ENCODE measurements at regions not wholly inside any gene's neighbourhood (a gene's known extent, or its start where the extent isn't known, plus 50 kb on each side); places are given as distances from the start of the nearest gene placed in this dataset.

DNA sequence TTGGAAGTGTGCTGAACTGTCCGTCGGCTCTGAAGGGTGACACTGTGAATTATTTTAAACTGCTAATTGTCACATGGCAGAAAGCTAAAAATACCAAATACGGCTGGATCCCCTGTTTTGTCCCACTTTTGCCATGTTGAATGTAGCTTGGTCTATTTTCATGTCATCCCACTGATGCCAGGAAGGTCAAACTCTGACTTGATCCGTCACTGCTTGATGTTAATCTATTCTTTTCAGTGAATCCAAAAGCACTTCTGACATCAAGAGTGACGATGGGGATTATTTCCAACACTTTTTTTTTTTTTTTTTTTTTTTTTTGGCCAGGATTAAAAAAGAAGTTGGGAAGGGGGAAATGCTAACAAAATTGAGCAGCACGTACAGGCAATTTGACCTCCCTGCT, 734.6 kb upstream of the TENM3 start:
- in situ Hi-C loops (cut with MboI), result no loop called here
- no peaks in the 10 kb centered on the region for H3K36me3 ChIP-seq (ENCODE audit: control insufficient read depth in 2 of 2, insufficient read depth in 2 of 2, low read length in 1 of 2)
- intact Hi-C loops (cut with micrococcal nuclease; ENCODE audit: unreplicated experiment), result no loop called here
- ChIA-PET CTCF (interaction anchor here (0.6 kb wide), 1 partner anchor 15 kb away, joined by 3 read pairs; no protein-coding TSS in a partner anchor), RAD21 (ENCODE audit: unreplicated experiment) (no interaction called here), POLR2A (no interaction called here), SMC1A (ENCODE audit: uncharacterized antibody, unreplicated experiment) (interaction anchor here (1.2 kb wide), 1 partner anchor 14 kb away, joined by 3 read pairs; no protein-coding TSS in a partner anchor)
- no peak for ATAC-seq
- no peaks in the 10 kb centered on the region for H3K9me3 ChIP-seq (replicated peaks; ENCODE audit: control insufficient read depth, insufficient read depth, low read length)
- no peak overlapping the region for H3K9ac ChIP-seq (ENCODE audit: control insufficient read depth, insufficient read depth, low read length)
- no peak for DNase-seq (ENCODE audit: low read depth, low spot score)
- no peak overlapping the region for H2AFZ ChIP-seq (ENCODE audit: control insufficient read depth, low read depth, low read length)
- no peaks in the 10 kb centered on the region for H4K20me1 ChIP-seq (ENCODE audit: control insufficient read depth, insufficient read depth)
- no peaks in the 10 kb centered on the region for H3K79me2 ChIP-seq (ENCODE audit: control insufficient read depth, insufficient read depth, low read length)
- no peaks in the 10 kb centered on the region for H3K4me1 ChIP-seq (ENCODE audit: control insufficient read depth, insufficient read depth, low read length)
- H3K4me3 ChIP-seq, result no peak overlapping the region
- BruUV-seq (replicated peaks), result no TSS peak
- H3K27ac ChIP-seq (ENCODE audit: control insufficient read depth, insufficient read depth), result no peak overlapping the region
- no peak overlapping the region for H3K4me2 ChIP-seq (ENCODE audit: control insufficient read depth, insufficient read depth)
- no peak for TF ChIP-seq BACH1 (IDR thresholded peaks at IDR 0.05; ENCODE audit: borderline replicate concordance)
- TF ChIP-seq RELA (IDR thresholded peaks at IDR 0.05; ENCODE audit: borderline replicate concordance, partially characterized antibody), result no peak
- no peak for TF ChIP-seq TAF1 (IDR thresholded peaks at IDR 0.05; ENCODE audit: borderline replicate concordance, low read depth, low read length)
- TF ChIP-seq ZNF384 (IDR thresholded peaks at IDR 0.05; ENCODE audit: borderline replicate concordance, low read depth, low read length), result no peak
- TF ChIP-seq, protein P1, sequence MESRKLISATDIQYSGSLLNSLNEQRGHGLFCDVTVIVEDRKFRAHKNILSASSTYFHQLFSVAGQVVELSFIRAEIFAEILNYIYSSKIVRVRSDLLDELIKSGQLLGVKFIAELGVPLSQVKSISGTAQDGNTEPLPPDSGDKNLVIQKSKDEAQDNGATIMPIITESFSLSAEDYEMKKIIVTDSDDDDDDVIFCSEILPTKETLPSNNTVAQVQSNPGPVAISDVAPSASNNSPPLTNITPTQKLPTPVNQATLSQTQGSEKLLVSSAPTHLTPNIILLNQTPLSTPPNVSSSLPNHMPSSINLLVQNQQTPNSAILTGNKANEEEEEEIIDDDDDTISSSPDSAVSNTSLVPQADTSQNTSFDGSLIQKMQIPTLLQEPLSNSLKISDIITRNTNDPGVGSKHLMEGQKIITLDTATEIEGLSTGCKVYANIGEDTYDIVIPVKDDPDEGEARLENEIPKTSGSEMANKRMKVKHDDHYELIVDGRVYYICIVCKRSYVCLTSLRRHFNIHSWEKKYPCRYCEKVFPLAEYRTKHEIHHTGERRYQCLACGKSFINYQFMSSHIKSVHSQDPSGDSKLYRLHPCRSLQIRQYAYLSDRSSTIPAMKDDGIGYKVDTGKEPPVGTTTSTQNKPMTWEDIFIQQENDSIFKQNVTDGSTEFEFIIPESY (IDR thresholded peaks at IDR 0.05), result no peak
- TF ChIP-seq CEBPB (IDR thresholded peaks at IDR 0.05; ENCODE audit: borderline replicate concordance in 1 of 2, low read depth in 2 of 2, low read length in 2 of 2), result no peak
- TF ChIP-seq, protein P2, sequence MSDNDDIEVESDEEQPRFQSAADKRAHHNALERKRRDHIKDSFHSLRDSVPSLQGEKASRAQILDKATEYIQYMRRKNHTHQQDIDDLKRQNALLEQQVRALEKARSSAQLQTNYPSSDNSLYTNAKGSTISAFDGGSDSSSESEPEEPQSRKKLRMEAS (IDR thresholded peaks at IDR 0.05; ENCODE audit: low read depth, low read length), result no peak
- TF ChIP-seq, protein P3, sequence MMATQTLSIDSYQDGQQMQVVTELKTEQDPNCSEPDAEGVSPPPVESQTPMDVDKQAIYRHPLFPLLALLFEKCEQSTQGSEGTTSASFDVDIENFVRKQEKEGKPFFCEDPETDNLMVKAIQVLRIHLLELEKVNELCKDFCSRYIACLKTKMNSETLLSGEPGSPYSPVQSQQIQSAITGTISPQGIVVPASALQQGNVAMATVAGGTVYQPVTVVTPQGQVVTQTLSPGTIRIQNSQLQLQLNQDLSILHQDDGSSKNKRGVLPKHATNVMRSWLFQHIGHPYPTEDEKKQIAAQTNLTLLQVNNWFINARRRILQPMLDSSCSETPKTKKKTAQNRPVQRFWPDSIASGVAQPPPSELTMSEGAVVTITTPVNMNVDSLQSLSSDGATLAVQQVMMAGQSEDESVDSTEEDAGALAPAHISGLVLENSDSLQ (IDR thresholded peaks at IDR 0.05), result no peak
- TF ChIP-seq, protein P4, sequence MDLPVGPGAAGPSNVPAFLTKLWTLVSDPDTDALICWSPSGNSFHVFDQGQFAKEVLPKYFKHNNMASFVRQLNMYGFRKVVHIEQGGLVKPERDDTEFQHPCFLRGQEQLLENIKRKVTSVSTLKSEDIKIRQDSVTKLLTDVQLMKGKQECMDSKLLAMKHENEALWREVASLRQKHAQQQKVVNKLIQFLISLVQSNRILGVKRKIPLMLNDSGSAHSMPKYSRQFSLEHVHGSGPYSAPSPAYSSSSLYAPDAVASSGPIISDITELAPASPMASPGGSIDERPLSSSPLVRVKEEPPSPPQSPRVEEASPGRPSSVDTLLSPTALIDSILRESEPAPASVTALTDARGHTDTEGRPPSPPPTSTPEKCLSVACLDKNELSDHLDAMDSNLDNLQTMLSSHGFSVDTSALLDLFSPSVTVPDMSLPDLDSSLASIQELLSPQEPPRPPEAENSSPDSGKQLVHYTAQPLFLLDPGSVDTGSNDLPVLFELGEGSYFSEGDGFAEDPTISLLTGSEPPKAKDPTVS (IDR thresholded peaks at IDR 0.05; ENCODE audit: low read depth, low read length), result no peak
- no peak for TF ChIP-seq RCOR1 (conservative IDR thresholded peaks at IDR 0.05; ENCODE audit: low read depth, low read length)
- TF ChIP-seq, protein P5, sequence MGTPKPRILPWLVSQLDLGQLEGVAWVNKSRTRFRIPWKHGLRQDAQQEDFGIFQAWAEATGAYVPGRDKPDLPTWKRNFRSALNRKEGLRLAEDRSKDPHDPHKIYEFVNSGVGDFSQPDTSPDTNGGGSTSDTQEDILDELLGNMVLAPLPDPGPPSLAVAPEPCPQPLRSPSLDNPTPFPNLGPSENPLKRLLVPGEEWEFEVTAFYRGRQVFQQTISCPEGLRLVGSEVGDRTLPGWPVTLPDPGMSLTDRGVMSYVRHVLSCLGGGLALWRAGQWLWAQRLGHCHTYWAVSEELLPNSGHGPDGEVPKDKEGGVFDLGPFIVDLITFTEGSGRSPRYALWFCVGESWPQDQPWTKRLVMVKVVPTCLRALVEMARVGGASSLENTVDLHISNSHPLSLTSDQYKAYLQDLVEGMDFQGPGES (IDR thresholded peaks at IDR 0.05), result no peak
- H3K27me3 ChIP-seq (replicated peaks in 1 of 2; ENCODE audit: control insufficient read depth in 2 of 2, insufficient read depth in 2 of 2, low read length in 1 of 2), result no peaks in the 10 kb centered on the region; a peak in 1 of 4 replicates
- FAIRE-seq, result no peak
- 33% methylated on average over 6 of the region's 6 CpGs for WGBS (ENCODE audit: insufficient coverage, insufficient replicate concordance, low lambda C conversion rate, missing lambda C conversion rate)

Measured in GM12878 (cell line).